SK-N-DZ (cell line): ENCODE measurements at regions not wholly inside any gene's neighbourhood (a gene's known extent, or its start where the extent isn't known, plus 50 kb on each side); places are given as distances from the start of the nearest gene placed in this dataset.

Experiments used
- DNase-seq: peaks from one replicate; pipeline ENCODE4 v3.0.0-alpha.2; 2015; ENCODE audit warnings: low spot score

- DNase-seq, result no peak
These were observed 277.4 kb downstream of the NPIPA8 start for GRCh38 chr16:18059089-18059488.

GRCh38 chr16:18055411-18055916 is 281.1 kb downstream of the NPIPA8 start:
- no peak for DNase-seq

DNA sequence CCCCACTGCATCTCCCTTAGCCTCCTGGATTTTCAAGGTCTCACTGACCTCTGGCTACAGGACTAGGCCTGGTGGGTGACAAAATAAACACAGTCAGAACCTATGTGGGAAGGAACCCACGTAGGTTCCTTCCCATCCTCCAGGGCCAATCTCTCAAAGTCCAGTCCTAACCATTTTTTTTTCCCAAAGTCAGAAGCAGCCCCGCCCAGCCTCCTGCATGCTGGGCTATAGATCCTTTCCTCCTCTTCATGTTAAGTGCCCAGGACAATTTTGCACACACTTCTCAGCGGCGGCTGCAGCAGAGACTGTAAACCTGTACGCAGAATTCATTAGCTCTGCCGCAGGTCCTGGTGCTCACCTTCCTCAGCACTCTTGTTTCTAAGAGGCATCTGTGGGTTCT is 285.8 kb downstream of the NPIPA8 start:
- DNase-seq, result no peak

- no peak for DNase-seq
These were observed 286.3 kb downstream of the NPIPA8 start for GRCh38 chr16:18050234-18050633.

- DNase-seq, result no peak
These were observed 286.9 kb downstream of the NPIPA8 start for GRCh38 chr16:18049547-18050133.

DNA sequence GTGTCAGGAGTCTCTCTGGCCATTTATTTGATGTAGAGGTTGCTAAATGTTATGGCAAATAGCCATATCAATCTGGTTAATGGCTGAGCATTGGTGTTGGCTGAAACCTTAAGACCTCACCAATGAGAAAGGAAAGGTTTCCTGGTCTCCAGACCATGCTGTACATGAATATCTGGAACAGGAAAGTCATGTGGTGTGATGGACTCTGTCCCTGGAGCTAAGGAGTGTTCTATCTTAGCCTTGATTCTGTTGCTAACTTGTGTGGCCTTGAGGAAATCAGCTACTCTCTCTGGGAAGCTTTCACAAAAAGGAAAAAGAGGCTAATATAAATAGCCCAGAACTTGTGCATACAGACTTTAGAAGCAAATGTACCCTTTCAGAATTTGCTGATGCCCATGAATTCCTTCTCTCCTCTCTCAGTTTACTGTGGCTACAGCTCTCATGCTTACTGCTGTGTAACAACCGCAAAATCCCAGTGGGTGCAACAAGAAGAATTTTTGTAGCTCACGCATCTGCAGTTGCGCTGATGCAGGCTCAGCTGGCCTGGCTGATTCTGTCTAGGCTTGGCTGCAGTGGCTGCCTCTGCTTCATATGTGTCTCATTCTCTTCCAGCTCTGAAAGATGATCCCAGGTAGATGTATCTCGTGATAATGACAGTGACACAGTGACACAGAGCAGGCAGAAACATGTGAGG is 287.5 kb downstream of the NPIPA8 start:
- no peak for DNase-seq

DNA sequence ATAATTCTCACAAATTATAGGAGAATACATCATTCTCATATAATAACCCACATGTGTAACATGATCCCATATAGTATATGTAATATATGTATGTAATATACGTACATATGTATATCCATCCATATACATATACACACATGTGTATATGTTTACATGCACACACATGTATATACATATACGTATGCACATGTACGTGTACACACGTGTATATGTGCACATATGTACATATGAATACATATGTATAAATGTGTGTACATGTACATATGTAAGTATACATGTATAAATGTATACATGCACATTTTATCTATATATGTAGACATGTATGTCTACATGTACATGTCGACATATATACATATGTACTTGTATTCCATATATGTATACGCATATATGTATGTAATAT is 288.8 kb downstream of the NPIPA8 start:
- DNase-seq, result no peak

DNA sequence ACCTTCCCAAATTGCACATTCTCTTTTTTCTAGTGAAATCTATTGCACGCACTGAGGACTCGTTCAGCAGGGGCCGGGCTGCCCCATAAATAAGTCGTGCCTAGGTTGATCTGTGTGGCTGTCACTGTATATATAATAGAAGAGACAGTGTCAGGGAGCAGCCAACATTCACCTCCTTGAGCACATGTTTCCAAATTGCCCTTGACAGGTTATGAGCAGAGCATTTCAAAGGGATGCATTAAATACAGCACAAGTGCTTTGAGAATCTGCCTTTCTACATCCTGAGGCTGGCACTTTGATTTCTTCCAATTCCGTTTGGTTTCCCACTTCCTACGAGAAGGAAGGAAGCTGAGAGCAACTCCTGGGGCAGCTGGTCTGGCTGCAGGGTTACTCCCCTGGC is 291.2 kb downstream of the NPIPA8 start:
- no peak for DNase-seq

- no peak for DNase-seq
These were observed 294.4 kb downstream of the NPIPA8 start for GRCh38 chr16:18041864-18042834.

DNA sequence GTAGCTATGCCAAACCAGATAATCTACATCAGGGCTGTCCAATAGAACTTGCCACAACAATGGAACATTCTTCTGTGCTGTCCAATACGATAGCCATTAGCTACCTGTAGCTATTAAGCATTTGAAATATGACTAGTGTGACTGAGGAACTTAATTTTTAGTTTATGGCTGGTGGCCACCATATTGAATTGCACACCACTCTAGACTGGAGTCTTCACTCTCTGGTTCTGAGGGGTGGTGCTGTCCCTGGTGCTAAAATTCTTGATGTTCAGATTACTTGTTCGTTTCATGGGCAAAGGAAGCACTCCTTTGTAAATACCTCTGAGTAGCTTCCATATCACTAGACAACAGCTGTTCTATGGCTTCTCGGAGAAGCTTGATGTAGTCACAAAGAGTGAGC is 296.6 kb downstream of the NPIPA8 start:
- no peak for DNase-seq

DNA sequence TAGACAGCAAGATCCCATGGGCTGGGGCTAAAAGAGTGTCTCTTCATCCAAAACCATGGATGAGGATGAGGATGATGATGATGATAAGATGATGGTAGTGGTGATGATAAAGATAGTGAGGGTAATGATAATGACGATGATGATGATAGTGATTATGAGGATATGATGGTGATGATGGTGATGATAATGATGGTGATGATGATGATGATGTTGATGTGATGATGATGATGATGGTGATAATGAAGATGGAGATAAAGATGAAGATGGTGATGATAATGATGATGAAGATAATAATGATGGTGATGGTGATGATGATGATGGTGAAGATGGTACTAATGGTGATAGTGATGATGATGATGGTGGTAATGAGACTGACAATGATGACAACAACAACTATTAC is 299.5 kb downstream of the NPIPA8 start:
- no peak for DNase-seq

GRCh38 chr16:18024611-18025010 is 311.9 kb downstream of the NPIPA8 start:
- DNase-seq, result no peak

DNA sequence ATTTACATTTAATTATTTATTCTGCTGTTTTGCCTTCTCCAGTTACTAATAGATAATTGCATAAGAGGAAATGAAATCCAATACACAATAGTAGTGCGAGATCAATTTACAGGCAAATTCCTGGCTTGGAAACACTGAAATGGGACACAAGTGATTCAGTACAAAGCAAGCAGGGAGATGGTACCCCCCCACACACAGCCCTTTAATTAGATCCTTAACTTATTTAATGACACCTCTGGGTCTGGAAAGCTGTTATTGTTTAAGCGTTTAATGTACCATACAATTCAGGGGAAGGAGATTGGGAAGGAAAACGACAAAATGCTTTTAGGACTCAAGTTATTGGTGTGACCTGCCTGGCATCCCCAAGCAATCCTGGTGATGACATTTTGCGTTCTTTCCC is 318.2 kb downstream of the NPIPA8 start:
- DNase-seq, result no peak

DNA sequence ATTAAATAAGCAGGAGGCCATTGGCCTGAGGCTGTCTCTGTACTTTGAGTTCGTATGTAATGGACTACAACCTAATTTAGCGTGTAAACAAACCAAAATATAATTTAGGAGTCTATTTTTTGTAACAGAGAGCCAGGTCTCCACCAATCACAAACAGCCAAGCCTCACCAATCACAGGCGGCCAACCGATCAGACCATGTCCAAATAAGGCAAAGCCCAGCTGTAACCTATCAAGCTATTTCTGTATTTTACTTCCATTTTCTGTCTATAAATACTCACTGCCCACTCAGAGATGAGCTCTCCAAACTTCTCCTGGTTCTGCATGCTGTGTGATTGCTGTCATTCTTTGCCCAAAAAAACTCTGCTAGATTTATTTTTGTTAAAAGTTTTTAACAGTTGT is 322.7 kb downstream of the NPIPA8 start:
- DNase-seq, result no peak

GRCh38 chr16:18008356-18008755 is 328.2 kb downstream of the NPIPA8 start:
- no peak for DNase-seq

- DNase-seq, result no peak
These were observed 333.5 kb downstream of the NPIPA8 start for GRCh38 chr16:18003033-18003432.

- no peak for DNase-seq
These were observed 337.5 kb downstream of the NPIPA8 start for GRCh38 chr16:17998996-17999395.

- no peak for DNase-seq
These were observed 338.0 kb downstream of the NPIPA8 start for GRCh38 chr16:17998550-17998949.

- DNase-seq, result no peak
These were observed 342.5 kb downstream of the NPIPA8 start for GRCh38 chr16:17994027-17994426.

DNA sequence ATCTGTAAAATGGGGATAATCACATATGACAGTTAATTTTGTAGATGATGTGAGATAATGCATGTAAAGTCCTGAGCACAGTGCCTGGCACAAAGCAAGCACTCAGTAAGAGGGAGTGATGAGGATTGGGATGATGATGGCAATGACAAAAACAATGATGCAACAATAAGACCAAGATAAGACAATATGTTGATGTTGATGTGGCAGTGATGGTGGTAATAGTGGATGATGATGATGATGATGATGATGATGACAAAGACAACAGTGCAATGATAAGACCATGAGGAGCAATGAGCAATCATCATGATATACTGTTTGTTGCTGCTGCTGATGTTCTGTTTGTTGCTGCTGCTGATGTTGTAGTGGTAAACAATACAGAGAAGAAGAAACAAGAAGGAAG is 344.1 kb downstream of the NPIPA8 start:
- DNase-seq, result no peak

DNA sequence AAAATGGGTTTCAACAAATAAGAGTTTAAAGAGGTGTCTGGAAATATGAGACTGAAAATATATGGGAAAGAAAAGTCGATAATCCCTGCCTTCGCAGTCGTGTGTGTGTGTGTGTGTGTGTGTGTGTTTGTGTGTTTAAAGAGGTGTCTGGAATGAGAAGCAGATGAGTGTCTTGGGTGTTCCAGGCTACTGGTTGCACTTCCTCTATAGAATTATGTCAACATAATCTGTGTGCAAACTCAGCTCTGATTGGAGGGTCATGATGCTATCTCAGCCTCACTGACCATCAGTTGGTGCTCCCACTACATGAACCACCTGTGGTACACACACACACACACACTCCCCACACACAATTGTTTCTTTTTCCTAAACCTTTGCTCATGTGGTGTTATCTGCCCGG is 347.3 kb downstream of the NPIPA8 start:
- DNase-seq, result no peak

- DNase-seq, result no peak
These were observed 347.7 kb downstream of the NPIPA8 start for GRCh38 chr16:17988839-17989238.
